H9 (cell line): ENCODE measurements at regions not wholly inside any gene's neighbourhood (a gene's known extent, or its start where the extent isn't known, plus 50 kb on each side); places are given as distances from the start of the nearest gene placed in this dataset.

Experiments
- DNase-seq: peaks from one replicate; pipeline ENCODE4 v3.0.0-alpha.2; 2017
- H2AFZ ChIP-seq: one replicate; pipeline ENCODE4 v1.6.1; 2013; ENCODE audit warnings: mild to moderate bottlenecking, low read length, control low read depth, moderate library complexity
- H2AK5ac ChIP-seq: 2 replicates; pipeline ENCODE4 v1.6.1; 2013; ENCODE audit warnings: low read length, control low read depth, mixed read lengths; ENCODE audit not compliant: insufficient read length
- H2BK120ac ChIP-seq: one replicate; pipeline ENCODE4 v1.6.1; 2013; ENCODE audit warnings: low read depth, mild to moderate bottlenecking, low read length, control low read depth, inconsistent platforms; ENCODE audit not compliant: poor library complexity, severe bottlenecking
- H2BK12ac ChIP-seq: 2 replicates; pipeline ENCODE4 v1.6.1; 2013; ENCODE audit warnings: low read length, control low read depth, mixed read lengths, low read depth; ENCODE audit not compliant: insufficient read length
- H2BK15ac ChIP-seq: 2 replicates; pipeline ENCODE4 v1.6.1; 2013; ENCODE audit warnings: low read depth, low read length, control low read depth
- H2BK20ac ChIP-seq: one replicate; pipeline ENCODE4 v1.6.1; 2013; ENCODE audit warnings: low read depth, mild to moderate bottlenecking, low read length, control low read depth, inconsistent platforms; ENCODE audit not compliant: poor library complexity, severe bottlenecking
- H2BK5ac ChIP-seq: 2 replicates; pipeline ENCODE4 v1.6.1; 2013; ENCODE audit warnings: low read length, control low read depth, mixed read lengths; ENCODE audit not compliant: insufficient read length
- H3K14ac ChIP-seq: 2 replicates; pipeline ENCODE4 v1.6.1; 2013; ENCODE audit warnings: low read length, control low read depth; ENCODE audit not compliant: insufficient read depth
- H3K18ac ChIP-seq: 2 replicates; pipeline ENCODE4 v1.6.1; 2013; ENCODE audit warnings: low read depth, mild to moderate bottlenecking, mixed read lengths, low read length, control low read depth; ENCODE audit not compliant: insufficient read length
- H3K23ac ChIP-seq: 2 replicates; pipeline ENCODE4 v1.6.1; 2013; ENCODE audit warnings: low read length, control low read depth, mixed read lengths, low read depth; ENCODE audit not compliant: insufficient read length
- H3K23me2 ChIP-seq: 2 replicates; pipeline ENCODE4 v1.6.1; 2013; ENCODE audit warnings: low read depth, mild to moderate bottlenecking, mixed read lengths, low read length, control low read depth; ENCODE audit not compliant: insufficient read length, poor library complexity, severe bottlenecking
- H3K27ac ChIP-seq: 2 replicates; pipeline ENCODE4 v1.5.1; 2013; ENCODE audit warnings: low read length, control low read depth, mixed read lengths, low read depth; ENCODE audit not compliant: insufficient read length
- H3K27me3 ChIP-seq: 2 replicates; pipeline ENCODE4 v1.6.1; 2013; ENCODE audit warnings: low read length, control low read depth, inconsistent platforms; ENCODE audit not compliant: insufficient read depth
- H3K4ac ChIP-seq: 2 replicates; pipeline ENCODE4 v1.6.1; 2013; ENCODE audit warnings: low read depth, mild to moderate bottlenecking, control low read depth, inconsistent platforms, low read length, moderate library complexity
- H3K4me1 ChIP-seq: 2 replicates; pipeline ENCODE4 v1.6.1; 2013; ENCODE audit warnings: low read length, control low read depth, inconsistent platforms; ENCODE audit not compliant: insufficient read depth
- H3K4me2 ChIP-seq: 2 replicates; pipeline ENCODE4 v1.6.1; 2013; ENCODE audit warnings: low read length, control low read depth, mixed read lengths; ENCODE audit not compliant: insufficient read length, insufficient read depth
- H3K56ac ChIP-seq: 2 replicates; pipeline ENCODE4 v1.6.1; 2013; ENCODE audit warnings: low read depth, mild to moderate bottlenecking, mixed read lengths, low read length, control low read depth; ENCODE audit not compliant: insufficient read length
- H3K79me1 ChIP-seq: 2 replicates; pipeline ENCODE4 v1.6.1; 2013; ENCODE audit warnings: low read depth, mild to moderate bottlenecking, moderate library complexity, low read length, control low read depth, inconsistent platforms; ENCODE audit not compliant: insufficient read depth, poor library complexity, severe bottlenecking
- H3K79me2 ChIP-seq: 2 replicates; pipeline ENCODE4 v1.6.1; 2013; ENCODE audit warnings: low read length, control low read depth, inconsistent platforms; ENCODE audit not compliant: insufficient read depth
- H3K9ac ChIP-seq: 2 replicates; pipeline ENCODE4 v1.6.1; 2013; ENCODE audit warnings: low read length, control low read depth, mixed read lengths; ENCODE audit not compliant: insufficient read length; ENCODE audit errors: extremely low read depth
- H3K9me3 ChIP-seq: one replicate; pipeline ENCODE4 v1.6.1; 2013; ENCODE audit warnings: low read depth, low read length, inconsistent platforms; ENCODE audit not compliant: control insufficient read depth
- H3T11ph ChIP-seq: one replicate; pipeline ENCODE4 v1.6.1; 2013; ENCODE audit warnings: mild to moderate bottlenecking, low read length, control low read depth, inconsistent platforms
- H4K20me1 ChIP-seq: one replicate; pipeline ENCODE4 v1.6.1; 2013; ENCODE audit not compliant: control insufficient read depth, insufficient read length, insufficient read depth
- H4K5ac ChIP-seq: 2 replicates; pipeline ENCODE4 v1.6.1; 2013; ENCODE audit warnings: low read depth, mild to moderate bottlenecking, mixed read lengths, low read length, control low read depth; ENCODE audit not compliant: insufficient read length
- H4K8ac ChIP-seq: replicated peaks from 2 replicates; pipeline ENCODE4 v1.6.1; 2013; ENCODE audit warnings: low read length, control low read depth, mixed read lengths, low read depth; ENCODE audit not compliant: insufficient read length
- H4K91ac ChIP-seq: 2 replicates; pipeline ENCODE4 v1.6.1; 2013; ENCODE audit warnings: low read depth, mild to moderate bottlenecking, moderate library complexity, mixed read lengths, low read length, control low read depth; ENCODE audit not compliant: insufficient read length
- H3K27ac Mint-ChIP-seq, 3 experiments: 2 replicates in 2 of 3; 3 replicates in 1 of 3; pipeline ENCODE4 v1.8.0; 2020 to 2021; ENCODE audit warnings: mixed read lengths in 3 of 3, mild to moderate bottlenecking in 1 of 3, moderate library complexity in 1 of 3
- H3K27me3 Mint-ChIP-seq: 2 replicates; pipeline ENCODE4 v1.8.0; 2021; ENCODE audit warnings: low read depth, mild to moderate bottlenecking, moderate library complexity, mixed read lengths
- H3K36me3 Mint-ChIP-seq, 3 experiments: 2 replicates in 2 of 3; 3 replicates in 1 of 3; pipeline ENCODE4 v1.8.0; 2020 to 2021; ENCODE audit warnings: low read depth in 3 of 3, mixed read lengths in 3 of 3; ENCODE audit not compliant: insufficient read depth in 1 of 3
- H3K4me1 Mint-ChIP-seq, 2 experiments: 2 replicates each; pipeline ENCODE4 v1.8.0; 2020; ENCODE audit warnings: mixed read lengths in 2 of 2
- H3K4me3 Mint-ChIP-seq, 2 experiments: 2 replicates in 1 of 2; 3 replicates in 1 of 2; pipeline ENCODE4 v1.8.0; 2020 to 2021; ENCODE audit warnings: mild to moderate bottlenecking in 2 of 2, mixed read lengths in 2 of 2, moderate library complexity in 1 of 2
- H3K9me3 Mint-ChIP-seq, 2 experiments: 2 replicates in 1 of 2; 3 replicates in 1 of 2; pipeline ENCODE4 v1.8.0; 2020; ENCODE audit warnings: mild to moderate bottlenecking in 2 of 2, mixed read lengths in 2 of 2, moderate library complexity in 1 of 2
- CTCF ChIP-seq: fragments of 200-600 bp; sonication (generic); conservative IDR thresholded peaks from 3 replicates; pipeline ENCODE4 v1.8.0; 2021; ENCODE audit warnings: antibody characterized with exemption, mild to moderate bottlenecking
- WGBS: extraction: QIAGEN DNeasy Blood & Tissue Kit; methylation state at CpG from one replicate; pipeline ENCODE4 v1.1.7; 2013; ENCODE audit warnings: missing lambda C conversion rate, low lambda C conversion rate, mixed read lengths; ENCODE audit not compliant: insufficient read length; ENCODE audit errors: extremely low coverage; 5-methylcytosine and 5-hydroxymethylcytosine counted together

- Histone ChIP-seq H4K20me1 (no peaks in the 10 kb centered on the region), H2AFZ (no peak overlapping the region), H4K8ac (no peak overlapping the region), H3K27me3 (no peaks in the 10 kb centered on the region; the same call in 1 of the 2 replicates), H3K79me1 (no peaks in the 10 kb centered on the region), H3K4ac (no peak overlapping the region), H4K91ac (no peak overlapping the region), H3K4me2 (no peak overlapping the region), H3K14ac (no peak overlapping the region), H2BK20ac (no peak overlapping the region), H3T11ph (no peak overlapping the region), H4K5ac (no peak overlapping the region), H3K27ac (no peak overlapping the region), H3K23me2 (no peaks in the 10 kb centered on the region), H3K18ac (no peak overlapping the region), H2BK120ac (no peak overlapping the region), H3K9ac (no peak overlapping the region), H2AK5ac (no peak overlapping the region), H2BK5ac (no peak overlapping the region), H3K9me3 (no peaks in the 10 kb centered on the region), H3K4me1 (peaks cover 3% of the 10 kb centered on the region; the same call in 1 of the 2 replicates), H3K23ac (no peak overlapping the region), H2BK15ac (no peak overlapping the region), H3K56ac (no peak overlapping the region), H3K79me2 (no peaks in the 10 kb centered on the region), H2BK12ac (no peak overlapping the region)
- no peak for DNase-seq
- H3K27me3 Mint-ChIP-seq, result no peaks in the 10 kb centered on the region; the same call in 1 of the 2 replicates
- TF ChIP-seq CTCF, result no peak
- no peak overlapping the region for H3K27ac Mint-ChIP-seq
- peaks cover 6 to 11% of the 10 kb centered on the region in 2 experiments for H3K4me1 Mint-ChIP-seq
- no CpG with 5 or more reads among the region's 5 CpGs for WGBS
- H3K9me3 Mint-ChIP-seq, result peaks cover 6 to 8% of the 10 kb centered on the region in 2 experiments; a peak in 4 of 5 replicates
- no peak overlapping the region for H3K4me3 Mint-ChIP-seq
- H3K36me3 Mint-ChIP-seq, result peaks cover 0 to 3% (median 2%) of the 10 kb centered on the region in 3 experiments; a peak in 2 of 7 replicates
Observed at GRCh38 chr2:237162959-237163358, 77.3 kb downstream of the COPS8 start.
